CD1c-positive myeloid dendritic cell (primary cell): ENCODE measurements at regions not wholly inside any gene's neighbourhood (a gene's known extent, or its start where the extent isn't known, plus 50 kb on each side); places are given as distances from the start of the nearest gene placed in this dataset.
"Not testable (repeated sequence)": the region's sequence is repeated elsewhere in the genome, so short reads cannot be mapped to it uniquely, and the experiment has no call there.

Experiments
- DNase-seq: peaks from one replicate; pipeline ENCODE4 v3.0.0-alpha.2; 2016; ENCODE audit errors: extremely low spot score

DNA sequence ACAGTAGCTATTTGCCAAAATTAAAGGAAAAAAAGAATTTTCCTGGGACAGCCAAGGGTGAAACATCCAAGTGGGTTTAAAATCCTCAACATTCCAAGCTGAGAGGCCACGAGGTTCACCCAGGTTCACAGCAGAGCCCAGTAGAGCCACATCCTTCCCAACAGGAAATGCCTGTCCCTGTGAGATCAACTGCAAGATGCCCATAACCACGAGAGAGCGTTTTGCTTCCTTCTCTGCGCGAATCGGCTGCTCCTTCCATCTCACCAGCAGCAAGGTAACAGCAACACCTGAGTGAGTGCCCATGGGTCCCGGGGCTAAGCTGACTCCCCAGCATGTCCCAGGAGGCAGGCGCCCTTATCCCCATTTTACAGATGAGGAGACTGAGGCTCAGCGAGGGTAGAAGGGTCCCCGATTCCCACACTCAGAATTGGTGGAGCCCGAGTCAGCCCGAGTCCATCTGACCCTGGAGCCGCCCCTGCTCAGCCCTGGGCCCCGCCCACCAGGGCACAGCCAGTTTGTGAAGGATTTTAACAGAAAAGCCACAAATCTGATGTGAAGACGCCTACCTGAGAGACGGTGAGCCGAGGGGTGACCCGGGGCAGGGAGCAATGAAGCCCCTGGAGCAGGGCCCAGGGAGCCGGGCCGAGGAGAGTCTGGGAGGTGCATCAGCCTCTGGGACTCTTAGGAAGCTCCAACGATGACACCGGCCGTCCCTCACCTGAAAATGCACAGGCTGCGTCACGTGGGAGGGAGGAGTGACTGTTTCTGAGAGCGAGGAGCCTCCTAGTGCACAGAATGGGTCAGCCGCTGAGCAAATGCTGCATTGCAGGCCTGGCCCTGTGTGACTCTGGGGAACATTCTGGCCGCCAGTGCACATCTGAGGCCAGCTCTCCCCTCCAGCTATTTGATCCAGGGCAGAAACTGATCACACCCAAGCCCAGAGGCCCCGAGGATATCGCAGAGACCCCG, 236.9 kb upstream of the SFSWAP start:
- no peak for DNase-seq

DNA sequence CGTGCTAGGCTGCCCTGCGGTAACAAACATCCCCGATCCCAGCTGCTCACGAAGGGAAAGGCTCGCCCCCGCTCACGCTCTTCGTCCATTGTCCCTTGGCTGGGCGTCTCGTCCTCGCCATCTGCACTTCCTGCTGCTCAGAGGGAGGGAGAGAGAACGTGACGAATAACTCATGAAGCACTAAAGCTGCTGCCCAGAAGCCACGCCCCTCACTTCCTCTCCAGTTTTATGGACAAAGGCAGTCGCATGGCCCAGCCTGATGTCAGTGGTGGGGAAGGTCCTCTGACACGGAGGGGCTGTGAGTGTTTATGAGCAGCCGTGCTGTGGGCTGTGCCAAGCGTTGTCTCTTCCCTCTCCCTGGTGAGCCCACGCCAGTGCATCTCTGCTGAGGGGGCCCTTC, 235.9 kb upstream of the SFSWAP start:
- DNase-seq, result not testable (repeated sequence)

DNA sequence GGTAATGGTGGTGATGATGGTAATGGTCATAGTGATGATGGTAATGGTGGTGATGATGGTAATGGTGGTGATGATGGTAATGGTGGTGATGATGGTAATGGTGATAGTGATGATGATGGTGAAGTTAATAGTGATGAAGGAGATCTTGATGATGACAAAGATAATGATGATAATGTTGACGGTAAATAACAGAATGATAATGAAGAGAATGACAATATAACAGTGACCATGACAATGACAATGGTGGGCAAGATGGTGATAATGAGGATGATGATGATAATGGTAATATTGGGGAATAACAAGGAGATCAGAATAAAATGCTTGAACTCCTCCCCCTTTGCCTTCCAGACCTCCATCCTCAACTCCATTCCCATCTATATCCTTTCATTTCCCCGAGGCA, 233.3 kb upstream of the SFSWAP start:
- no peak for DNase-seq

DNA sequence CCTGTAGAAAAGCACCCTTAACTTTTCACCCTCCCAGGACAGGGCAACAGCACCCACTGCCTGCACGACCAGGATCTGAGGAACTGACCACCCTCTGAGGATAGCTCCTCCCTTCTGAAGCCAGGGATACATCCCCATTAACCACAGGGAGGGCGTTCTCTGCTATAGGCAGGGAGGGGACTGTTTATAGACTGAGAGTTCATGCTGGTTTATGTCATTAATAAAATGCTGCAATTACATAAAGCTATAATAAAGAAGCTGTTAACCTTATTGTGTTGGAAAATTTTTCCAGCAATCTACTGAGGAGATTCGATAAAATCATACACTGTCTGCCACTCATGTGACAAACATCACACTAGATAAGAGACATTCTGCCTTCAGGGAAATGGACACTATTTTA, 232.4 kb upstream of the SFSWAP start:
- DNase-seq, result no peak

DNA sequence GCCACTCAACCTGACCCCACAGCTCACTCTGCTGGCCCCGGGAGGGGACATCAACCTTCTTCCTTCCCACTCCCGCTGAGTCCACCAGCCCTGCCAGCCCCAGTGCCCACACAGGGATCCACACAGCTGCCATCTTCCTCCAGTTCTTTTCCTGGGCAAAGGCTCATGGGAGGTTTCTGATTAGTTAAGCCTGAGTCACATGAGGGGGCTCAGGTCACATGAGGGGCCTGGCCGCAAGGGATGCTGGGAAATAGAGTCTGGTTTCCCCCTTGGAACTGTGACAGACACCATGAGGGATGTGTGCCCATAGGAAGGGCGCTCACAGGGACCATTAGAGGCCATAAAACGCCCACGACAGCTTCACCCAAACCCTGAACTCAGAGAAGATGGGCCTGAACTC, 228.7 kb upstream of the SFSWAP start:
- no peak for DNase-seq

GRCh38 chr12:131482686-131483085, 228.2 kb upstream of the SFSWAP start:
- DNase-seq, result no peak

DNA sequence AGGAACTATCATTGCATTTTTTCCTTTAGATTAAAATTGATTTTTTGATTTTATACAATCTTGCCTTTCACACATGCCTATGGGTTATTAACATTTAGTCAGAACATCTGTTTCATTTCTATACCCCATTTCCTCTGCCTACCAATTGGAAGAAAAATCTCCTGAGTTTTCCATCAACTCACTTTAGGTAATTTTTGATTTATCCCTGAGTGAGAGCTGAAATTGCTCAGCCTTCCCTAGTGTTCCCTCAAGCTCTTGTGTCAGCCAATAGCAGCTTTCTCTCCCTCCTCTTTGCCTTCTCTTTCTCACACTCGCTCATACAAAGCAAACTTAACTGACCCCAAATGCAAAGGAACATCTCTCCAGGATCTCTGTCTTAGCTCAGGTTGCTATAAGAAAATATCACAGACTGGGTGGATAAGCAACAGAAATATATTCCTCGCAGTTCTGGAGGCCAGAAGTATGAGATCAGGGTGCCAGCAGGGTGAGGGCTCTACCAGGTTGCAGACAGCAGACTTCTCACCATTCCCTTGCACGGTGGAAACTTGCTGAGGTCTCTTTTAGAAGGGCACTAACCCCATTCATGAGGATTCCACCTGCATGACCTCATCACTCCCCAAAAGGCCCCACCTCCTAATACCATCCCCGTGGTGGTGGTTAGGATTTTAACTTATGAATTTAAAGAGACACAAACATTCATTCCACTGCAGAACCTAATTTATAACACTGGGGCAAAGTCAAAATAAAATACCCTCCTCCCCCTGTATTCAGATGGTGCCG, 224.2 kb upstream of the SFSWAP start:
- DNase-seq, result no peak

GRCh38 chr12:131487388-131488124, 223.3 kb upstream of the SFSWAP start:
- peak; percentile 13 for DNase-seq

- no peak for DNase-seq
Measured at GRCh38 chr12:131489718-131490117, 221.2 kb upstream of the SFSWAP start.

DNA sequence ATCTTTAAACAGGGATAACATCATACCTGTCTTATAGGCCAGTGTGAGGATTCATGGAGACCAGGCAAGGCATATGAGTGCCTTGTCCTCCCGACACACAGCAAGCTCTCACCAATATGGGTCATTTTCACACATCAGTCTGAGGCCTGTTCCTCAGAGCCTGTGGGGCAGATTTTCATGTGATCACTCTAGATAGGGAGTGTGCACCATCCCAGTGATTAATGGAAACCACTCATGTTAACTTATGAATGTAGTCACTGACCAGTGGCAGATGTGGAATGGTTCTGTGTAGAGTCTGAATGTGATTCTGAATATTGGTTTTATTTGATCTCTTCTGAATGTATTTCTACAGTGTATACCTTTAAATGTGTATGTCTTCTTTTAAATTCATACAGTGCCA, 219.7 kb upstream of the SFSWAP start:
- no peak for DNase-seq

GRCh38 chr12:131491916-131492490, 218.9 kb upstream of the SFSWAP start:
- DNase-seq, result no peak

GRCh38 chr12:131493068-131493826, 217.6 kb upstream of the SFSWAP start:
- DNase-seq, result no peak

DNA sequence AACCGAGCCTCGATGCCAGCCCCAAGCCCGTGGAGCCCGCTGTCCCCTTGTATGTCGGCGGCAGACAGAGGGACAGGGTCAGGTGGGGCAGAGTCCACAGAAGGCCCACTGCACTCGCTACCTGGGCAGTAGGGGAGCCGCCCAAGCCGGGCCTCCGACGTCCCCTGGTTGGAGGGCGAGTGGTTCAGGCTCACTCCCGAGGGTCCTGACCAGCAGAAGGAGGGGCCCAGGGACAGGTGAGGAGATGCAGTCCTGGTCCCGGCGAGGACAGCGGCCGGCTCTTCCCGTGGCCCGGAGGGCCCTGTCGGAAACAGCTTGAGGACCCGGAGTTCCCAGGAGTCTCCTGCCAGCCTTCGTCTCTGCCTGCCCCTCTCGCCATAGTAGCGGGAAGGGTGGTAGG, 216.7 kb upstream of the SFSWAP start:
- no peak for DNase-seq

- no peak for DNase-seq
Measured at GRCh38 chr12:131494741-131495524, 216.0 kb upstream of the SFSWAP start.

- DNase-seq, result no peak
Measured at GRCh38 chr12:131497966-131498365, 212.9 kb upstream of the SFSWAP start.

DNA sequence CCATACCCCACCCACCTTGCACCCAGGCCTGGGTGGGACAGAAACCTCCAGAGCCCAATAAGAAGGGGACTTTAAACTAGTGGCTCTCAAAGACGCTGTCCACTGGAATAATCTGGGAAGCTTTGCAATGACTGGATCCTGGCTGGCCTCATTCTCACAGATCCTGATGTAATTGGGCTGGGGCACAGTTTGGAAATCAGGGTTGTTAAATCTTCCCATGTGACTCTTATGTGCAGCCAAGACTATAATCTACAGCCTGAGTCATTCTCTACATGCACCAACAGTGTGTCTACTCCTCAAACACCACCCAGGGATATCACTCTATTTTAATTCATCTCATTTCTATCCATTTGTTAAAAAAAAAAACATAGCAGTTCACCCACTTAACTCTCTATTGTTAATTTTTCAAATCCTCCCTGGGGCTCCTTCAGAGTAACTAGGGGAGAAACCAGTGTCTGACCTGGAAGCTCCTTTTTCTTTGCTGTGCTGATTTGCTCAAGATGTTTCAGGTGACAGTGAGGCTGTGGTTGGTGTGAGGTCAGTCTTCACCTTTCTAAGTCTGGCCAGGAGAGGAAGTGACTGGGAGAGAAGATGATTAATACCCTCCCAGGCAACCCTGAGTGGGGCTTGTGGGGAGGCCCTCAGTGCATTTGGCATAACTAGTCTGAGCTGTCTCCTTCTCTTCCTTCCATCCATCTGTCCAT, 211.6 kb upstream of the SFSWAP start:
- no peak for DNase-seq

DNA sequence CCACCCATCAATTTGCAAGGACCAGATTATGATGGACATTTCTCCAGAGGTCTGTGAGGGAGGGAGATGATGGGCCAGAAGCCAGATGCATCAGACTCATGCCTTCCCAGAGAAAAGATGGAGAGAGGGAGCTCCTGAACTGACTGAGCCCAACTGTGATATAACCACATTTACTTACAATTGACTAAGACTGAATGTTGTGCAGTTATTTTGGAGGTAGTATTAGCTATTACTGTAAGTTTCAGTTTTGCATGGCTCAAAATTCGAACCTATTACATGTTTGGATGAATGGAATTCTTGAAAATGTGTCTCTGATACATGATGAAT, 211.1 kb upstream of the SFSWAP start:
- no peak for DNase-seq

DNA sequence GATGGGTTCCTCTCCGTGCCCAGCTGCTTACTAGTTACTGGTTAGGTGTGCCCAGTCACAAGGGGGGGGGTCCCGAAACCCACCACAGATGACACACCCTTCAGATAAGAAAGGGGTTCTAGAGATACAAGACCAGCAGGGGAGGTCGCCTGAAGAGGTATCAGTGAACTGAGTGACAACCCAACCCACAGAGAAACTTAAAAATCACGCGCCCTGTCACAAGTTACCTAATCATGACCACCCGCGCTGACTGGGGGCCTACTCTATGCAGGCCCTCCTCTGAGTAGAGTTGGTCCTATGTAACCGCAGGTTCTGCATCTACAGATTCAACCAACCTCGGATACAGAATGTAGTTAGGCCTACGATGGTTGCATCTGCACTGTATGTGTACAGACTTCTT, 210.3 kb upstream of the SFSWAP start:
- DNase-seq, result no peak

DNA sequence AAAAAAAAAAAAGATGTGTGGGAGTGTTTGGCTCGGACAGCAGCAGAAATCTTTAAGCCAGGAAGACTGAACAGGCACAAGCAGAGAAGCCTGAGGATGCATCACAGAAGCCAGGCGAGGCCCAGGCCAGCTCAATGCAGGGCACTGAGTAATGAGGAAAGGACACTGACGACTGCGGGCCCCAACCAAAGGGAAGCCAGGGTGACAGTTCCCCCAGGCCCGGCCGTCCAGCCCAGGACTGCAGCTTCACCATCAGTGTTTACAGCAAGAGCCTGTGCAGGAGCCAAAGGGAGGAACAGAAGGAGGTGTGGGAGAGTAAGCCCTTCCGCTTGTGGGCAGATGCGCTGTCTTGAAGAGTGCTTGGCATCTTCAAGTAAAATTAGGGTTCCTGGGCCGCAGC, 205.3 kb upstream of the SFSWAP start:
- DNase-seq, result no peak

DNA sequence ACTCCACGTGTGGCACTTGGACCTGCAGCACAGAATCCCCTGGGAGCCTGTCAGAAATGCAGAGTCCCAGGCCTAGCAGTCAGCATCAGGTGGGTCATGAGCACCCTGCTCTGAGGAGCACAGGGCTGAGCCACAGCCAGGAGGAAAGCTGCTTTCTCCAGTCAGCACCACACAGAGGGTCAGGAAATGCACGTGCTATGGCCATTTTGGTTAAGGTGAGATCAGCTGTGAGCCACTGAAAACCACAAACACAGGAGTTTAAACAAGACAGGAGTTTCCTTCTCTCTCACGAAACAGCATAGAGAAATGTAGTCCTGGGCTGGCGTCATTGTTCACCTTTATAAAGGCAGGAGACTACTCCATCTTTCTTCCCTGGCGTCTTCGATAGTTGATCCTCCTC, 204.5 kb upstream of the SFSWAP start:
- no peak for DNase-seq
